RWPE2 (cell line): ENCODE measurements at regions not wholly inside any gene's neighbourhood (a gene's known extent, or its start where the extent isn't known, plus 50 kb on each side); places are given as distances from the start of the nearest gene placed in this dataset.

Source experiments
- ATAC-seq: fragments of 200-7000 bp; cut with Tn5 transposase; 3 replicates; pipeline ENCODE4 v1.9.1; 2021; ENCODE audit warnings: low read depth
- DNase-seq: peaks from one replicate; pipeline ENCODE4 v3.0.0-alpha.2; 2020; ENCODE audit warnings: low spot score
- H3K27ac ChIP-seq: fragments of 450-650 bp; 2 replicates; pipeline ENCODE4 v1.5.1; 2017; ENCODE audit warnings: mild to moderate bottlenecking; ENCODE audit not compliant: poor library complexity, severe bottlenecking
- H3K27me3 ChIP-seq: fragments of 250-450 bp; sonication (Bioruptor Pico); 2 replicates; pipeline ENCODE4 v1.5.1; 2021; ENCODE audit warnings: mild to moderate bottlenecking, moderate library complexity; ENCODE audit not compliant: insufficient read depth, poor library complexity, severe bottlenecking
- H3K36me3 ChIP-seq: fragments of 250-450 bp; sonication (Bioruptor Pico); 2 replicates; pipeline ENCODE4 v1.5.1; 2020; ENCODE audit warnings: low read depth, mild to moderate bottlenecking, moderate library complexity
- H3K4me1 ChIP-seq: fragments of 250-450 bp; sonication (Bioruptor Pico); 2 replicates; pipeline ENCODE4 v1.5.1; 2021; ENCODE audit warnings: mild to moderate bottlenecking, moderate library complexity; ENCODE audit not compliant: insufficient read depth, poor library complexity, severe bottlenecking
- H3K4me3 ChIP-seq: fragments of 250-450 bp; sonication (Bioruptor Pico); 2 replicates; pipeline ENCODE4 v1.5.1; 2021; ENCODE audit warnings: mild to moderate bottlenecking, moderate library complexity; ENCODE audit not compliant: severe bottlenecking
- H3K9me3 ChIP-seq: fragments of 250-450 bp; sonication (Bioruptor Pico); 2 replicates; pipeline ENCODE4 v1.5.1; 2021; ENCODE audit warnings: mild to moderate bottlenecking, moderate library complexity; ENCODE audit not compliant: severe bottlenecking
- CTCF ChIP-seq: fragments of 450-650 bp; IDR thresholded peaks from one replicate; pipeline ENCODE4 v1.5.1; 2017; ENCODE audit warnings: mild to moderate bottlenecking, moderate library complexity; ENCODE audit not compliant: poor library complexity, severe bottlenecking

- Histone ChIP-seq H3K9me3 (no peaks in the 10 kb centered on the region), H3K4me3 (no peak overlapping the region), H3K4me1 (no peaks in the 10 kb centered on the region), H3K27me3 (no peaks in the 10 kb centered on the region), H3K27ac (no peak overlapping the region), H3K36me3 (no peaks in the 10 kb centered on the region)
- DNase-seq (no peak), ATAC-seq (no peak)
- TF ChIP-seq CTCF: no peak
These were observed 1009.2 kb downstream of the SORCS3 start for GRCh38 chr10:105650306-105650705.

- no peak for TF ChIP-seq CTCF
- H3K27me3 ChIP-seq: no peaks in the 10 kb centered on the region
- no peaks in the 10 kb centered on the region for H3K4me1 ChIP-seq
- H3K4me3 ChIP-seq: no peak overlapping the region
- H3K36me3 ChIP-seq: no peaks in the 10 kb centered on the region
- DNase-seq: no peak
- no peaks in the 10 kb centered on the region for H3K9me3 ChIP-seq
- ATAC-seq: no peak
- no peak overlapping the region for H3K27ac ChIP-seq
These were observed 1006.3 kb downstream of the SORCS3 start for GRCh38 chr10:105647354-105647753.

- Histone ChIP-seq H3K36me3 (no peaks in the 10 kb centered on the region), H3K9me3 (no peaks in the 10 kb centered on the region), H3K4me3 (no peak overlapping the region), H3K27ac (no peak overlapping the region), H3K4me1 (no peaks in the 10 kb centered on the region), H3K27me3 (no peaks in the 10 kb centered on the region)
- ATAC-seq (no peak), DNase-seq (no peak)
- TF ChIP-seq CTCF: no peak
These were observed 1003.9 kb downstream of the SORCS3 start for GRCh38 chr10:105644978-105645377.

GRCh38 chr10:105644559-105644958, 1003.5 kb downstream of the SORCS3 start:
- DNase-seq (no peak), ATAC-seq (no peak)
- Histone ChIP-seq H3K4me1 (no peaks in the 10 kb centered on the region), H3K27ac (no peak overlapping the region), H3K4me3 (no peak overlapping the region), H3K9me3 (no peaks in the 10 kb centered on the region), H3K36me3 (no peaks in the 10 kb centered on the region), H3K27me3 (no peaks in the 10 kb centered on the region)
- TF ChIP-seq CTCF: no peak

- Histone ChIP-seq H3K4me1 (no peaks in the 10 kb centered on the region), H3K27ac (no peak overlapping the region), H3K27me3 (no peaks in the 10 kb centered on the region), H3K4me3 (no peak overlapping the region), H3K36me3 (no peaks in the 10 kb centered on the region), H3K9me3 (no peaks in the 10 kb centered on the region)
- no peak for TF ChIP-seq CTCF
- DNase-seq: no peak
- no peak for ATAC-seq
These were observed 1003.0 kb downstream of the SORCS3 start for GRCh38 chr10:105644091-105644490.
